Neural cell (in vitro differentiated cells): ENCODE measurements at regions not wholly inside any gene's neighbourhood (a gene's known extent, or its start where the extent isn't known, plus 50 kb on each side); places are given as distances from the start of the nearest gene placed in this dataset.
"Not testable (repeated sequence)": the region's sequence is repeated elsewhere in the genome, so short reads cannot be mapped to it uniquely, and the experiment has no call there.

Source experiments
- H2AFZ ChIP-seq: fragments of 200-600, 300-800 bp; sonication (generic), shearing (Covaris generic); 2 replicates; pipeline ENCODE4 v1.6.0; 2014; ENCODE audit warnings: low read depth, mild to moderate bottlenecking, antibody characterized with exemption, low read length, moderate library complexity
- H3F3A ChIP-seq: fragments of 200-600 bp; shearing (Covaris generic); 2 replicates; pipeline ENCODE4 v1.6.1; 2016; ENCODE audit warnings: mild to moderate bottlenecking, moderate library complexity, mixed read lengths, antibody characterized with exemption, low read length; ENCODE audit not compliant: insufficient read depth, poor library complexity, severe bottlenecking
- H3K27ac ChIP-seq: fragments of 200-600, 300-800 bp; sonication (generic), shearing (Covaris generic); 2 replicates; pipeline ENCODE4 v1.5.1; 2014; ENCODE audit warnings: mild to moderate bottlenecking, low read length, moderate library complexity
- H3K27me3 ChIP-seq: fragments of 300-800, 200-600 bp; sonication (generic), shearing (Covaris generic); 2 replicates; pipeline ENCODE4 v1.6.0; 2014; ENCODE audit warnings: mild to moderate bottlenecking, low read depth, low read length, moderate library complexity; ENCODE audit not compliant: insufficient read depth
- H3K36me3 ChIP-seq: fragments of 300-800, 200-600 bp; sonication (generic), shearing (Covaris generic); 2 replicates; pipeline ENCODE4 v1.5.1; 2014; ENCODE audit warnings: mild to moderate bottlenecking, antibody characterized with exemption, low read length, moderate library complexity; ENCODE audit not compliant: insufficient read depth
- H3K4me2 ChIP-seq: fragments of 300-800, 200-600 bp; sonication (generic), shearing (Covaris generic); 2 replicates; pipeline ENCODE4 v1.6.0; 2014; ENCODE audit warnings: mild to moderate bottlenecking, low read length
- H3K4me3 ChIP-seq: fragments of 300-800, 200-600 bp; sonication (generic), shearing (Covaris generic); 2 replicates; pipeline ENCODE4 v1.5.1; 2014; ENCODE audit warnings: mild to moderate bottlenecking, low read length, moderate library complexity
- H3K79me2 ChIP-seq: fragments of 200-600 bp; shearing (Covaris generic); replicated peaks from 2 replicates; pipeline ENCODE4 v1.6.0; 2014; ENCODE audit warnings: mild to moderate bottlenecking, low read length, moderate library complexity; ENCODE audit not compliant: insufficient read depth
- H3K9ac ChIP-seq: fragments of 300-800, 200-600 bp; sonication (generic), shearing (Covaris generic); 2 replicates; pipeline ENCODE4 v1.6.1; 2016; ENCODE audit warnings: mild to moderate bottlenecking, low read length, mixed read lengths
- H3K9me2 ChIP-seq: fragments of 200-600 bp; shearing (Covaris generic); 2 replicates; pipeline ENCODE4 v1.6.1; 2016; ENCODE audit warnings: mild to moderate bottlenecking, low read length, mixed read lengths; ENCODE audit not compliant: insufficient read depth
- H3K9me3 ChIP-seq: fragments of 200-600, 300-800 bp; sonication (generic), shearing (Covaris generic); 2 replicates; pipeline ENCODE4 v1.6.1; 2016; ENCODE audit warnings: mild to moderate bottlenecking, mixed run types, low read length, moderate library complexity, mixed read lengths
- H4K20me1 ChIP-seq: fragments of 200-600 bp; shearing (Covaris generic); 2 replicates; pipeline ENCODE4 v1.6.1; 2016; ENCODE audit warnings: mild to moderate bottlenecking, mixed run types; ENCODE audit not compliant: insufficient read depth
- CTCF ChIP-seq: fragments of 450-650 bp; IDR thresholded peaks from 2 replicates; pipeline ENCODE4 v1.5.1; 2014; ENCODE audit warnings: antibody characterized with exemption, mild to moderate bottlenecking, moderate library complexity; ENCODE audit not compliant: poor library complexity, severe bottlenecking
- EP300 ChIP-seq: fragments of 450-650 bp; conservative IDR thresholded peaks from 2 replicates; pipeline ENCODE4 v1.6.1; 2014; ENCODE audit warnings: antibody characterized with exemption, mild to moderate bottlenecking, moderate library complexity; ENCODE audit not compliant: poor library complexity, severe bottlenecking
- EZH2 ChIP-seq: fragments of 200-600, 300-800 bp; shearing (Covaris generic), sonication (generic); IDR thresholded peaks from 2 replicates; pipeline ENCODE4 v1.6.1; 2014; ENCODE audit warnings: antibody characterized with exemption, low read length, borderline replicate concordance, mild to moderate bottlenecking; ENCODE audit not compliant: insufficient read depth, poor library complexity, severe bottlenecking
- MXI1 ChIP-seq: fragments of 450-650 bp; conservative IDR thresholded peaks from 2 replicates; pipeline ENCODE4 v1.6.1; 2014; ENCODE audit warnings: antibody characterized with exemption, mild to moderate bottlenecking; ENCODE audit not compliant: poor library complexity, severe bottlenecking
- POLR2AphosphoS5 ChIP-seq: IDR thresholded peaks from 2 replicates; pipeline ENCODE4 v1.6.1; 2012
- RAD21 ChIP-seq: fragments of 450-650 bp; conservative IDR thresholded peaks from 2 replicates; pipeline ENCODE4 v1.6.1; 2014; ENCODE audit warnings: antibody characterized with exemption, mild to moderate bottlenecking, moderate library complexity
- SMC3 ChIP-seq: fragments of 450-650 bp; conservative IDR thresholded peaks from 2 replicates; pipeline ENCODE4 v1.6.1; 2014; ENCODE audit warnings: antibody characterized with exemption, mild to moderate bottlenecking, moderate library complexity; ENCODE audit not compliant: poor library complexity
- TAF1 ChIP-seq: IDR thresholded peaks from 2 replicates; pipeline ENCODE4 v1.6.1; 2012; ENCODE audit warnings: low read depth
- TF ChIP-seq, protein P1 (sequence below): IDR thresholded peaks from 2 replicates; pipeline ENCODE4 v1.6.1; 2012; ENCODE audit warnings: borderline replicate concordance

DNA sequence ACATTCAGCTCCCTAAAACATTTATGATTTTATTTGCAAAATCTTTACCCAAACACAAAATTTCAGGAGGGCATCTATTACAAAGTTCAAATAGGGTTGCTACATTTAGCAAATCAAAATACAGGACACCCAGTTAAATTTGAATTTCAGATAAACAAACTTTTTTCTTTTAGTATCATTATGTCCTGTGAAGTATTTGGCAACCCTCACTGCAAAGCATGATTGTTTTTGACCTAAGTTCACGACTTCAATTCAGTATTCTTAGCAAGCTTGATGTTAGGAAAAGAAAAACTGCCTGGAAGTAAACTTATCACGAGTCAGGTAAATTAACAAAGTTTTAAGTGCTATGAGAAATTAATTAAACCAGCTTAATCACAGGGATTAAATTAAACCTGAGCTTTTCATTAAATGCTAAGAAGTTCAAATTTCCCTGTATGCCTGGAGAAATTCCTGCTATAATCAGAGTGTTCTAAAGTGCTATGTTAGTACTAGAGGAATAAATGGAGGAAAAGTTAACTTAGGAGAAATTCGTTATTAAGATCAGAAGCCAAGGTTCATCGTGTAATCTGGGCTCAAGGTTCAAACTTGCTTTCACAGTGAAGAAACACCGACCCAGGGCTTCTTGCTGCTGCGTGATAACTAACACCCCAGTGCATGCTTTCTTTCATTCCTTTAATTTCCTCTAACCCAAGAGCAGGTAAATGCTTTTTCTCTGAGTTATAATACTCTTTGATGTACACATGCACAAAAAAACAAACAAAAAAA is 298.1 kb downstream of the FOXO1 start:
- no peaks in the 10 kb centered on the region for H3K9me2 ChIP-seq
- no peaks in the 10 kb centered on the region for H3K9me3 ChIP-seq
- H3K4me3 ChIP-seq, result no peak overlapping the region
- no peaks in the 10 kb centered on the region for H4K20me1 ChIP-seq
- H3F3A ChIP-seq, result no peaks in the 10 kb centered on the region
- no peak overlapping the region for H2AFZ ChIP-seq
- no peaks in the 10 kb centered on the region for H3K36me3 ChIP-seq
- no peak overlapping the region for H3K4me2 ChIP-seq
- no peak overlapping the region for H3K27ac ChIP-seq
- H3K9ac ChIP-seq, result no peak overlapping the region
- H3K79me2 ChIP-seq, result no peaks in the 10 kb centered on the region
- no peak for TF ChIP-seq RAD21
- no peak for TF ChIP-seq EP300
- TF ChIP-seq POLR2AphosphoS5, result no peak
- TF ChIP-seq CTCF, result no peak
- no peaks in the 10 kb centered on the region for H3K27me3 ChIP-seq

DNA sequence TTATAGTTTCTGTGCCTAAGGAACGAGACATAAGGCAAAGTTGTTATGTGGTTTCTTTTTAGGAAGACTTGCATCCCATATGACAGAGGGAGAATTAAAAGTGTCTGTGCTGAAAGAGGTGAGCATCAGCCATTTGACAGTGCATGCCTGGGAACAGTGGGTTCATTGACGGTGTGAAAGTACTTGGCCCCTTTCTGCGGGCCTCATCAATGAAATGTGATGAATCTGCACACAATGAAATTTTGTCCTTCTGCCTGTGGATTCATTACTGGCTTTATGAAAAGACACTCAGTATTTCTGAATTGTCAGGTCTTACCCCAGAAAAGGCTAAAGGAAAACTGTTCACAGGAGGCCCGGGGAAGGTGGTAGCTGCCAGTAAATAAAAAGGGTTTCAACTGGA is 295.8 kb downstream of the FOXO1 start:
- Histone ChIP-seq H3K4me3 (no peak overlapping the region), H3K79me2 (no peaks in the 10 kb centered on the region), H3K4me2 (no peak overlapping the region), H3F3A (no peaks in the 10 kb centered on the region), H3K27me3 (no peaks in the 10 kb centered on the region), H3K9me2 (no peaks in the 10 kb centered on the region), H3K36me3 (no peaks in the 10 kb centered on the region), H4K20me1 (no peaks in the 10 kb centered on the region), H3K27ac (no peak overlapping the region), H2AFZ (no peak overlapping the region), H3K9ac (no peak overlapping the region), H3K9me3 (no peaks in the 10 kb centered on the region)
- TF ChIP-seq EP300 (no peak), TAF1 (no peak)

GRCh38 chr13:40371531-40372125 is 294.8 kb downstream of the FOXO1 start:
- no peaks in the 10 kb centered on the region for H3F3A ChIP-seq
- H3K9ac ChIP-seq, result no peak overlapping the region
- no peak for TF ChIP-seq MXI1
- TF ChIP-seq, protein P1, sequence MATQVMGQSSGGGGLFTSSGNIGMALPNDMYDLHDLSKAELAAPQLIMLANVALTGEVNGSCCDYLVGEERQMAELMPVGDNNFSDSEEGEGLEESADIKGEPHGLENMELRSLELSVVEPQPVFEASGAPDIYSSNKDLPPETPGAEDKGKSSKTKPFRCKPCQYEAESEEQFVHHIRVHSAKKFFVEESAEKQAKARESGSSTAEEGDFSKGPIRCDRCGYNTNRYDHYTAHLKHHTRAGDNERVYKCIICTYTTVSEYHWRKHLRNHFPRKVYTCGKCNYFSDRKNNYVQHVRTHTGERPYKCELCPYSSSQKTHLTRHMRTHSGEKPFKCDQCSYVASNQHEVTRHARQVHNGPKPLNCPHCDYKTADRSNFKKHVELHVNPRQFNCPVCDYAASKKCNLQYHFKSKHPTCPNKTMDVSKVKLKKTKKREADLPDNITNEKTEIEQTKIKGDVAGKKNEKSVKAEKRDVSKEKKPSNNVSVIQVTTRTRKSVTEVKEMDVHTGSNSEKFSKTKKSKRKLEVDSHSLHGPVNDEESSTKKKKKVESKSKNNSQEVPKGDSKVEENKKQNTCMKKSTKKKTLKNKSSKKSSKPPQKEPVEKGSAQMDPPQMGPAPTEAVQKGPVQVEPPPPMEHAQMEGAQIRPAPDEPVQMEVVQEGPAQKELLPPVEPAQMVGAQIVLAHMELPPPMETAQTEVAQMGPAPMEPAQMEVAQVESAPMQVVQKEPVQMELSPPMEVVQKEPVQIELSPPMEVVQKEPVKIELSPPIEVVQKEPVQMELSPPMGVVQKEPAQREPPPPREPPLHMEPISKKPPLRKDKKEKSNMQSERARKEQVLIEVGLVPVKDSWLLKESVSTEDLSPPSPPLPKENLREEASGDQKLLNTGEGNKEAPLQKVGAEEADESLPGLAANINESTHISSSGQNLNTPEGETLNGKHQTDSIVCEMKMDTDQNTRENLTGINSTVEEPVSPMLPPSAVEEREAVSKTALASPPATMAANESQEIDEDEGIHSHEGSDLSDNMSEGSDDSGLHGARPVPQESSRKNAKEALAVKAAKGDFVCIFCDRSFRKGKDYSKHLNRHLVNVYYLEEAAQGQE, result no peak
- TF ChIP-seq EZH2, result no peak
- TF ChIP-seq CTCF, result no peak
- TF ChIP-seq RAD21, result no peak
- no peak for TF ChIP-seq EP300
- TF ChIP-seq TAF1, result no peak
- TF ChIP-seq POLR2AphosphoS5, result no peak
- TF ChIP-seq SMC3, result no peak
- H3K79me2 ChIP-seq, result no peaks in the 10 kb centered on the region
- no peaks in the 10 kb centered on the region for H3K9me3 ChIP-seq
- H3K9me2 ChIP-seq, result no peaks in the 10 kb centered on the region
- no peak overlapping the region for H3K4me2 ChIP-seq
- H3K36me3 ChIP-seq, result no peaks in the 10 kb centered on the region
- H3K27me3 ChIP-seq, result no peaks in the 10 kb centered on the region
- H2AFZ ChIP-seq, result no peak overlapping the region
- H3K27ac ChIP-seq, result no peak overlapping the region
- H4K20me1 ChIP-seq, result no peaks in the 10 kb centered on the region
- no peak overlapping the region for H3K4me3 ChIP-seq

DNA sequence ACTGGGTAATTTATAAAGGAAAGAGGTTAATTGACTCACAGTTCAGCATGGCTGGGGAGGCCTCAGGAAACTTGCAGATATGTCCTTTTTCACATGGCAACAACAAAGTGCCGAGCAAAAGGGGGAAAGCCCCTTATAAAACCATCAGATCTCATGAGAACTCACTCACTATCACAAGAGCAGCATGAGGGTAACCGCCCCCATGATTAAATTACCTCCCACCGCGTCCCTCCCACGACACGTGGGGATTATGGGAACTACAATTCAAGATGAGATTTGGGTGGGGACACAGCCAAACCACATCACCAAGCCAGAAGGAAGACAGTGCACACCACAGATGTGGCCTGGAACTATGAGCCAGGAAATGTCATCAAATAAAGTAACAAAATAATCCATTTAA is 292.8 kb downstream of the FOXO1 start:
- not testable (repeated sequence) for H3K4me3 ChIP-seq, H3K79me2 ChIP-seq, H4K20me1 ChIP-seq, H3K27me3 ChIP-seq, H2AFZ ChIP-seq, H3K9ac ChIP-seq, H3K36me3 ChIP-seq, H3K4me2 ChIP-seq, H3K27ac ChIP-seq, H3K9me3 ChIP-seq, H3K9me2 ChIP-seq, H3F3A ChIP-seq
